Adipocyte (in vitro differentiated cells): ENCODE measurements at regions not wholly inside any gene's neighbourhood (a gene's known extent, or its start where the extent isn't known, plus 50 kb on each side); places are given as distances from the start of the nearest gene placed in this dataset.

Experiments used
- DNase-seq: peaks from one replicate; pipeline ENCODE4 v3.0.0-alpha.2; 2015; ENCODE audit warnings: low read depth
- H3K27me3 ChIP-seq: replicated peaks from 2 replicates; pipeline ENCODE4 v1.7.0; 2013; ENCODE audit warnings: mild to moderate bottlenecking, low read length, moderate library complexity; ENCODE audit not compliant: control insufficient read depth, insufficient read depth
- H3K36me3 ChIP-seq: 2 replicates; pipeline ENCODE4 v1.7.0; 2013; ENCODE audit warnings: low read length, mild to moderate bottlenecking, moderate library complexity; ENCODE audit not compliant: control insufficient read depth, insufficient read depth, severe bottlenecking
- H3K4me1 ChIP-seq: 2 replicates; pipeline ENCODE4 v1.7.0; 2013; ENCODE audit warnings: mild to moderate bottlenecking, low read length, moderate library complexity; ENCODE audit not compliant: control insufficient read depth, insufficient read depth
- H3K4me3 ChIP-seq: 2 replicates; pipeline ENCODE4 v1.7.0; 2013; ENCODE audit warnings: mild to moderate bottlenecking, low read length, moderate library complexity
- H3K9ac ChIP-seq: 2 replicates; pipeline ENCODE4 v1.7.0; 2013; ENCODE audit warnings: mild to moderate bottlenecking, low read length, moderate library complexity
- H3K9me3 ChIP-seq: 2 replicates; pipeline ENCODE4 v1.7.0; 2013; ENCODE audit warnings: mild to moderate bottlenecking, low read length, moderate library complexity; ENCODE audit not compliant: control insufficient read depth

- DNase-seq, result no peak
- Histone ChIP-seq H3K36me3 (no peaks in the 10 kb centered on the region), H3K4me1 (no peaks in the 10 kb centered on the region), H3K4me3 (no peak overlapping the region), H3K9me3 (no peaks in the 10 kb centered on the region), H3K27me3 (no peaks in the 10 kb centered on the region), H3K9ac (no peak overlapping the region)
These were observed 241.2 kb downstream of the PCDH10 start for GRCh38 chr4:133390198-133390855.

- no peak for DNase-seq
- Histone ChIP-seq H3K36me3 (no peaks in the 10 kb centered on the region), H3K27me3 (no peaks in the 10 kb centered on the region), H3K9me3 (no peaks in the 10 kb centered on the region), H3K4me3 (no peak overlapping the region), H3K9ac (no peak overlapping the region), H3K4me1 (no peaks in the 10 kb centered on the region)
These were observed 239.9 kb downstream of the PCDH10 start for GRCh38 chr4:133389029-133389428.

- H3K36me3 ChIP-seq, result no peaks in the 10 kb centered on the region
- H3K4me1 ChIP-seq, result no peaks in the 10 kb centered on the region
- H3K9me3 ChIP-seq, result no peaks in the 10 kb centered on the region
- H3K27me3 ChIP-seq, result no peaks in the 10 kb centered on the region
- H3K9ac ChIP-seq, result no peak overlapping the region
- no peak for DNase-seq
- H3K4me3 ChIP-seq, result no peak overlapping the region
These were observed 236.3 kb downstream of the PCDH10 start for GRCh38 chr4:133385161-133385954.

GRCh38 chr4:133379681-133380438 is 230.8 kb downstream of the PCDH10 start:
- no peaks in the 10 kb centered on the region for H3K4me1 ChIP-seq
- H3K4me3 ChIP-seq, result no peak overlapping the region
- H3K9ac ChIP-seq, result no peak overlapping the region
- no peaks in the 10 kb centered on the region for H3K9me3 ChIP-seq
- H3K36me3 ChIP-seq, result no peaks in the 10 kb centered on the region
- no peak for DNase-seq
- no peaks in the 10 kb centered on the region for H3K27me3 ChIP-seq

- H3K27me3 ChIP-seq, result no peaks in the 10 kb centered on the region
- DNase-seq, result no peak
These were observed 228.2 kb downstream of the PCDH10 start for GRCh38 chr4:133377286-133377685.

GRCh38 chr4:133372699-133373098 is 223.6 kb downstream of the PCDH10 start:
- Histone ChIP-seq H3K4me1 (no peaks in the 10 kb centered on the region), H3K9me3 (no peaks in the 10 kb centered on the region), H3K4me3 (no peak overlapping the region), H3K36me3 (no peaks in the 10 kb centered on the region), H3K27me3 (no peaks in the 10 kb centered on the region), H3K9ac (no peak overlapping the region)
- no peak for DNase-seq

More at GRCh38 chr4:133377286-133377685, 228.2 kb downstream of the PCDH10 start:
- Histone ChIP-seq H3K36me3 (no peaks in the 10 kb centered on the region), H3K9me3 (no peaks in the 10 kb centered on the region), H3K4me3 (no peak overlapping the region), H3K9ac (no peak overlapping the region), H3K4me1 (no peaks in the 10 kb centered on the region)

GRCh38 chr4:133355633-133356032 is 206.5 kb downstream of the PCDH10 start:
- DNase-seq, result peak; percentile 4

GRCh38 chr4:133347409-133347808 is 198.3 kb downstream of the PCDH10 start:
- Histone ChIP-seq H3K4me3 (no peak overlapping the region), H3K27me3 (no peaks in the 10 kb centered on the region), H3K9me3 (peaks cover 17% of the 10 kb centered on the region)

More at GRCh38 chr4:133355633-133356032, 206.5 kb downstream of the PCDH10 start:
- Histone ChIP-seq H3K9ac (no peak overlapping the region), H3K4me1 (no peaks in the 10 kb centered on the region), H3K9me3 (no peaks in the 10 kb centered on the region), H3K36me3 (no peaks in the 10 kb centered on the region), H3K4me3 (no peak overlapping the region), H3K27me3 (no peaks in the 10 kb centered on the region)

GRCh38 chr4:133324491-133324890 is 175.4 kb downstream of the PCDH10 start:
- H3K36me3 ChIP-seq, result no peaks in the 10 kb centered on the region
- H3K9ac ChIP-seq, result no peak overlapping the region
- no peak overlapping the region for H3K4me3 ChIP-seq
- DNase-seq, result no peak
- no peaks in the 10 kb centered on the region for H3K27me3 ChIP-seq
- no peaks in the 10 kb centered on the region for H3K4me1 ChIP-seq
- H3K9me3 ChIP-seq, result no peaks in the 10 kb centered on the region

More at GRCh38 chr4:133347409-133347808, 198.3 kb downstream of the PCDH10 start:
- H3K9ac ChIP-seq, result no peak overlapping the region
- H3K36me3 ChIP-seq, result no peaks in the 10 kb centered on the region
- no peaks in the 10 kb centered on the region for H3K4me1 ChIP-seq
- no peak for DNase-seq

GRCh38 chr4:133323670-133324069 is 174.6 kb downstream of the PCDH10 start:
- no peaks in the 10 kb centered on the region for H3K4me1 ChIP-seq
- H3K4me3 ChIP-seq, result no peak overlapping the region
- H3K9ac ChIP-seq, result no peak overlapping the region
- no peaks in the 10 kb centered on the region for H3K9me3 ChIP-seq
- H3K27me3 ChIP-seq, result no peaks in the 10 kb centered on the region
- DNase-seq, result no peak
- H3K36me3 ChIP-seq, result no peaks in the 10 kb centered on the region

GRCh38 chr4:133320576-133321170 is 171.6 kb downstream of the PCDH10 start:
- Histone ChIP-seq H3K4me3 (no peak overlapping the region), H3K9ac (no peak overlapping the region), H3K27me3 (no peaks in the 10 kb centered on the region), H3K36me3 (no peaks in the 10 kb centered on the region), H3K4me1 (no peaks in the 10 kb centered on the region), H3K9me3 (no peaks in the 10 kb centered on the region)
- DNase-seq, result peak; percentile 64
